ENCODE measurements at regions not wholly inside any gene's neighbourhood (a gene's known extent, or its start where the extent isn't known, plus 50 kb on each side); places are given as distances from the start of the nearest gene placed in this dataset.

GRCh38 chr3:181358060-181358459 is 353.7 kb upstream of the SOX2 start:
- Mint-ChIP-seq H3K27me3 (ENCODE audit: low read depth) (no peaks in the 10 kb centered on the region), H3K27ac (ENCODE audit: unreplicated experiment) (no peak overlapping the region), H3K9me3 (peaks cover 4% of the 10 kb centered on the region), H3K4me3 (no peak overlapping the region), H3K4me1 (peaks cover 17% of the 10 kb centered on the region), H3K36me3 (ENCODE audit: low read depth) (peaks cover 6% of the 10 kb centered on the region)
- no peak for TF ChIP-seq CTCF (conservative IDR thresholded peaks at IDR 0.05)
- DNase-seq (ENCODE audit: low read depth, low spot score) = no peak

- no peak for TF ChIP-seq CTCF (conservative IDR thresholded peaks at IDR 0.05)
- Mint-ChIP-seq H3K4me1 (peaks cover 12% of the 10 kb centered on the region), H3K27me3 (ENCODE audit: low read depth) (no peaks in the 10 kb centered on the region), H3K27ac (ENCODE audit: unreplicated experiment) (no peak overlapping the region), H3K4me3 (no peak overlapping the region), H3K9me3 (no peaks in the 10 kb centered on the region), H3K36me3 (ENCODE audit: low read depth) (no peaks in the 10 kb centered on the region)
- no peak for DNase-seq (ENCODE audit: low read depth, low spot score)
These were observed 357.6 kb upstream of the SOX2 start for GRCh38 chr3:181354140-181354539.

- TF ChIP-seq CTCF (conservative IDR thresholded peaks at IDR 0.05) = no peak
- Mint-ChIP-seq H3K9me3 (no peaks in the 10 kb centered on the region), H3K4me3 (no peak overlapping the region), H3K36me3 (ENCODE audit: low read depth) (peaks cover 3% of the 10 kb centered on the region), H3K27ac (ENCODE audit: unreplicated experiment) (no peak overlapping the region), H3K27me3 (ENCODE audit: low read depth) (no peaks in the 10 kb centered on the region), H3K4me1 (peaks cover 3% of the 10 kb centered on the region)
- DNase-seq (ENCODE audit: low read depth, low spot score) = no peak
These were observed 354.8 kb upstream of the DNAJC19 start for GRCh38 chr3:181344331-181344730.

GRCh38 chr3:181336597-181336996 is 347.1 kb upstream of the DNAJC19 start:
- Mint-ChIP-seq H3K27ac (ENCODE audit: unreplicated experiment) (no peak overlapping the region), H3K36me3 (ENCODE audit: low read depth) (peaks cover 3% of the 10 kb centered on the region), H3K27me3 (ENCODE audit: low read depth) (no peaks in the 10 kb centered on the region), H3K4me3 (no peak overlapping the region), H3K9me3 (no peaks in the 10 kb centered on the region), H3K4me1 (peaks cover 2% of the 10 kb centered on the region)
- no peak for DNase-seq (ENCODE audit: low read depth, low spot score)
- no peak for TF ChIP-seq CTCF (conservative IDR thresholded peaks at IDR 0.05)

DNA sequence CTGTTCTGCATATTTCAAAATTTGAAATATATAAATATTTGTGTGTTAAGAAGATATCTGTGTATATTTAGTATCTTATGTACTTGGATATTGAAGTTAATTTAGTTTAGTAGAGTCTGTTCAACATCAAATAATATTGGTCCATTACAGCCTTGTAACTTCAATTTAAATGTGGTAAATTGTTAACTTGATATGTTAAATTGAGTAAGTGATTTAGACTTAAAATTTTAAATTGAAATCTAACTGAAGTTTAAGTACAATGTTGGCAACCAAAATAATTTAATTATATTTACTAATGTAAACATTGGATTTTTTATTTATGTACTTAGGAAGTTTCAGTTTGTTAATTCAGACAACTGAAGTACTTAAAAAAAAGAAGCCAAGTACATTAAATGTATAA is 343.9 kb upstream of the DNAJC19 start:
- no peaks in the 10 kb centered on the region for H3K27me3 Mint-ChIP-seq (ENCODE audit: low read depth)
- peaks cover 27% of the 10 kb centered on the region for H3K4me1 Mint-ChIP-seq
- no peak for DNase-seq (ENCODE audit: low read depth, low spot score)
- no peaks in the 10 kb centered on the region for H3K36me3 Mint-ChIP-seq (ENCODE audit: low read depth)
- no peak overlapping the region for H3K4me3 Mint-ChIP-seq
- no peaks in the 10 kb centered on the region for H3K9me3 Mint-ChIP-seq
- H3K27ac Mint-ChIP-seq (ENCODE audit: unreplicated experiment) = no peak overlapping the region
- TF ChIP-seq CTCF (conservative IDR thresholded peaks at IDR 0.05) = no peak

Measured in neural crest cell (in vitro differentiated cells).